Kidney (tissue), 13 donors: ENCODE measurements at regions not wholly inside any gene's neighbourhood (a gene's known extent, or its start where the extent isn't known, plus 50 kb on each side); places are given as distances from the start of the nearest gene placed in this dataset.

Experiments used
- DNase-seq, 5 donors: peaks; one replicate each; pipeline ENCODE4 v3.0.0-alpha.2; 2013 to 2020
- FAIRE-seq: peaks from 2 replicates; lab custom pipeline; 2012; peaks lifted over from hg19 to GRCh38; lab: Jason Lieb, UNC
- H3K27ac ChIP-seq, 2 donors: one replicate each; pipeline ENCODE4 v1.7.0; 2013; ENCODE audit warnings: low read depth in 2 of 2, low read length in 2 of 2, inconsistent platforms in 1 of 2
- H3K27me3 ChIP-seq: one replicate; pipeline ENCODE4 v1.7.1; 2013; ENCODE audit warnings: low read length, inconsistent platforms; ENCODE audit not compliant: control insufficient read depth, insufficient read depth
- H3K36me3 ChIP-seq, 3 donors: one replicate each; pipeline versions ENCODE4 v1.7.0 to v1.7.1; 2013; ENCODE audit warnings: low read length in 3 of 3, control low read depth in 1 of 3, inconsistent platforms in 1 of 3; ENCODE audit not compliant: insufficient read depth in 3 of 3, control insufficient read depth in 2 of 3
- H3K4me1 ChIP-seq, 3 donors: one replicate each; pipeline versions ENCODE4 v1.7.0 to v1.7.1; 2013; ENCODE audit warnings: low read length in 3 of 3, inconsistent platforms in 1 of 3, low read depth in 1 of 3; ENCODE audit not compliant: control insufficient read depth in 2 of 3, insufficient read depth in 2 of 3
- H3K4me3 ChIP-seq, 3 donors: one replicate each; pipeline versions ENCODE4 v1.7.0 to v1.8.1; 2013; ENCODE audit warnings: low read length in 3 of 3, control low read depth in 1 of 3, inconsistent platforms in 1 of 3
- H3K9ac ChIP-seq, 3 donors: one replicate each; pipeline versions ENCODE4 v1.7.0 to v1.7.1; 2013; ENCODE audit warnings: low read length in 3 of 3, control low read depth in 1 of 3, inconsistent platforms in 1 of 3
- H3K9me3 ChIP-seq, 3 donors: one replicate each; pipeline versions ENCODE4 v1.7.0 to v1.7.1; 2013; ENCODE audit warnings: low read length in 3 of 3, control low read depth in 1 of 3, inconsistent platforms in 1 of 3; ENCODE audit not compliant: control insufficient read depth in 2 of 3, insufficient read depth in 1 of 3
- CTCF ChIP-seq: IDR thresholded peaks from 3 replicates; pipeline ENCODE4 v1.5.1; 2012; ENCODE audit warnings: mild to moderate bottlenecking, moderate library complexity, borderline replicate concordance; ENCODE audit not compliant: insufficient read depth; ENCODE audit errors: extremely low read depth
- intact Hi-C: fragments of 100-400 bp; cut with DNase I; formaldehyde crosslinking; loops from one replicate; pipeline ENCODE4 v1.11.1; 2022
- donor health status: control.
- donor health status: control.
- donor health status: control.
- donor health status: control.
- donor health status: control.
- donor health status: DM: yes; HTN: yes; CAD: no.
- donor health status: Normal renal cell carcinoma (clear cell type).

GRCh38 chr11:86157797-86158378 lies 86.7 kb upstream of the EED start:
- no peak for FAIRE-seq
- H3K27ac ChIP-seq: no peak overlapping the region
- H3K27me3 ChIP-seq: no peaks in the 10 kb centered on the region
- H3K4me1 ChIP-seq: peaks cover 3 to 16% (median 12%) of the 10 kb centered on the region in 3 donors
- H3K9ac ChIP-seq: no peak overlapping the region
- intact Hi-C loops: no loop called here
- H3K36me3 ChIP-seq: no peaks in the 10 kb centered on the region
- TF ChIP-seq CTCF: no peak
- no peak for DNase-seq
- no peak overlapping the region for H3K4me3 ChIP-seq
- H3K9me3 ChIP-seq: no peaks in the 10 kb centered on the region

- DNase-seq (no peak), FAIRE-seq (no peak)
- H3K27ac ChIP-seq: no peak overlapping the region
- intact Hi-C loops: no loop called here
- H3K36me3 ChIP-seq: no peaks in the 10 kb centered on the region
- H3K27me3 ChIP-seq: no peaks in the 10 kb centered on the region
- peaks cover 11 to 26% (median 20%) of the 10 kb centered on the region in 3 donors for H3K4me1 ChIP-seq
- H3K4me3 ChIP-seq: no peak overlapping the region
- H3K9ac ChIP-seq: no peak overlapping the region
- no peaks in the 10 kb centered on the region for H3K9me3 ChIP-seq
- TF ChIP-seq CTCF: no peak
These were observed 87.6 kb upstream of the PICALM start for GRCh38 chr11:86156397-86156955.

GRCh38 chr11:86155200-86155844 lies 86.4 kb upstream of the PICALM start:
- H3K9ac ChIP-seq: no peak overlapping the region
- intact Hi-C loops: no loop called here
- no peak for FAIRE-seq

More at GRCh38 chr11:86155200-86155844, 86.4 kb upstream of the PICALM start:
- Histone ChIP-seq H3K9me3 (no peaks in the 10 kb centered on the region), H3K27me3 (no peaks in the 10 kb centered on the region), H3K4me3 (no peak overlapping the region), H3K4me1 (peaks cover 11 to 37% (median 26%) of the 10 kb centered on the region in 3 donors), H3K36me3 (no peaks in the 10 kb centered on the region), H3K27ac (no peak overlapping the region)
- TF ChIP-seq CTCF: no peak
- no peak for DNase-seq
